ENCODE measurements at regions not wholly inside any gene's neighbourhood (a gene's known extent, or its start where the extent isn't known, plus 50 kb on each side); places are given as distances from the start of the nearest gene placed in this dataset.

- H4K91ac ChIP-seq (ENCODE audit: insufficient read length, low read depth, low read length): no peak overlapping the region
- no peak overlapping the region for H2BK120ac ChIP-seq (ENCODE audit: low read depth, low read length, poor library complexity, severe bottlenecking)
- no peak overlapping the region for H2BK15ac ChIP-seq (ENCODE audit: low read depth, low read length)
- H3K27me3 Mint-ChIP-seq (ENCODE audit: low read depth): no peaks in the 10 kb centered on the region
- TF ChIP-seq CTCF (conservative IDR thresholded peaks at IDR 0.05): no peak
- H2BK20ac ChIP-seq (ENCODE audit: low read depth, low read length, poor library complexity, severe bottlenecking): no peak overlapping the region
- H2AK5ac ChIP-seq (ENCODE audit: insufficient read length, low read length): no peak overlapping the region
- no peak overlapping the region for H2AFZ ChIP-seq (ENCODE audit: low read length)
- no peak overlapping the region for H3K4me3 Mint-ChIP-seq
- no peaks in the 10 kb centered on the region for H3K79me1 ChIP-seq (ENCODE audit: insufficient read depth, low read depth, low read length, poor library complexity, severe bottlenecking)
- no peak overlapping the region for H4K8ac ChIP-seq (replicated peaks; ENCODE audit: insufficient read length, low read depth, low read length)
- H3K56ac ChIP-seq (ENCODE audit: insufficient read length, low read depth, low read length): no peak overlapping the region
- H2BK5ac ChIP-seq (ENCODE audit: insufficient read length, low read length): no peak overlapping the region
- no peak overlapping the region for H3K18ac ChIP-seq (ENCODE audit: insufficient read length, low read depth, low read length)
- no peaks in the 10 kb centered on the region for H3K27me3 ChIP-seq (ENCODE audit: insufficient read depth, low read length)
- H3K4me1 Mint-ChIP-seq: peaks cover 7 to 11% of the 10 kb centered on the region in 2 experiments
- H3K4me2 ChIP-seq (ENCODE audit: insufficient read depth, insufficient read length, low read length): no peak overlapping the region
- H3K14ac ChIP-seq (ENCODE audit: insufficient read depth, low read length): no peak overlapping the region
- H3K23me2 ChIP-seq (ENCODE audit: insufficient read length, low read depth, low read length, poor library complexity, severe bottlenecking): no peaks in the 10 kb centered on the region
- no peak for DNase-seq
- no peak overlapping the region for H3K27ac ChIP-seq (ENCODE audit: insufficient read length, low read depth, low read length)
- H3T11ph ChIP-seq (ENCODE audit: low read length): no peak overlapping the region
- H3K79me2 ChIP-seq (ENCODE audit: insufficient read depth, low read length): no peaks in the 10 kb centered on the region
- H4K5ac ChIP-seq (ENCODE audit: insufficient read length, low read depth, low read length): no peak overlapping the region
- no peak overlapping the region for H3K23ac ChIP-seq (ENCODE audit: insufficient read length, low read depth, low read length)
- WGBS (ENCODE audit: extremely low coverage, insufficient read length, low lambda C conversion rate): no CpG with 5 or more reads among the region's 3 CpGs
- no peak overlapping the region for H3K27ac Mint-ChIP-seq
- H3K36me3 Mint-ChIP-seq (ENCODE audit: insufficient read depth in 1 of 3, low read depth in 3 of 3): no peaks in the 10 kb centered on the region; a peak in 1 of 7 replicates
- H2BK12ac ChIP-seq (ENCODE audit: insufficient read length, low read depth, low read length): no peak overlapping the region
- no peaks in the 10 kb centered on the region for H3K4me1 ChIP-seq (ENCODE audit: insufficient read depth, low read length)
- no peaks in the 10 kb centered on the region for H4K20me1 ChIP-seq (ENCODE audit: control insufficient read depth, insufficient read depth, insufficient read length)
- no peak overlapping the region for H3K9ac ChIP-seq (ENCODE audit: extremely low read depth, insufficient read length, low read length)
- no peaks in the 10 kb centered on the region for H3K9me3 Mint-ChIP-seq
- no peak overlapping the region for H3K4ac ChIP-seq (ENCODE audit: low read depth, low read length)
- H3K9me3 ChIP-seq (ENCODE audit: control insufficient read depth, low read depth, low read length): no peaks in the 10 kb centered on the region
Measured at GRCh38 chr1:105101261-105101660, 1351.6 kb downstream of the AMY1C start.

Measured in H9 (cell line).